Naive thymus-derived CD4-positive, alpha-beta T cell (primary cell): ENCODE measurements at regions not wholly inside any gene's neighbourhood (a gene's known extent, or its start where the extent isn't known, plus 50 kb on each side); places are given as distances from the start of the nearest gene placed in this dataset.

Source experiments
- ATAC-seq: fragments of 150-1000 bp; cut with Tn5 transposase; 2 replicates; pipeline ENCODE4 v1.10.0; 2021; ENCODE audit warnings: mild to moderate bottlenecking, moderate library complexity
- CTCF ChIA-PET: fragments of 350-600 bp; sonication (Branson Sonifier 250); formaldehyde crosslinking; loops from one replicate; lab custom pipeline; 2021; ENCODE audit warnings: antibody characterized with exemption; lab: Charles Lee
- POLR2A ChIA-PET: fragments of 350-600 bp; sonication (Branson Sonifier 250); formaldehyde crosslinking; loops from one replicate; lab custom pipeline; 2021; ENCODE audit warnings: antibody characterized with exemption, inconsistent platforms; lab: Charles Lee
- DNase-seq, 9 donors: peaks; one replicate each; pipeline versions ENCODE4 v3.0.0 to v3.0.0-alpha.2; 2020 to 2022; ENCODE audit warnings: mixed read lengths in 1 of 9
- H3K27ac ChIP-seq: one replicate; pipeline ENCODE4 v1.7.0; 2013; ENCODE audit warnings: mild to moderate bottlenecking, low read depth, low read length, moderate library complexity
- H3K27me3 ChIP-seq, 2 donors: one replicate each; pipeline ENCODE4 v1.7.0; 2013; ENCODE audit warnings: low read length in 2 of 2, mild to moderate bottlenecking in 2 of 2, moderate library complexity in 2 of 2; ENCODE audit not compliant: control insufficient read depth in 2 of 2, insufficient read depth in 2 of 2
- H3K36me3 ChIP-seq, 3 experiments: 1 replicate in 2 of 3; 2 replicates in 1 of 3; pipeline ENCODE4 v1.7.0; 2013; ENCODE audit warnings: low read length in 3 of 3, mild to moderate bottlenecking in 3 of 3, moderate library complexity in 1 of 3; ENCODE audit not compliant: insufficient read depth in 3 of 3, control insufficient read depth in 2 of 3
- H3K4me1 ChIP-seq, 2 donors: one replicate each; pipeline ENCODE4 v1.7.0; 2013; ENCODE audit warnings: low read length in 2 of 2, mild to moderate bottlenecking in 2 of 2, moderate library complexity in 1 of 2; ENCODE audit not compliant: control insufficient read depth in 2 of 2, insufficient read depth in 2 of 2
- H3K4me3 ChIP-seq: 2 replicates; pipeline ENCODE4 v1.7.0; 2013; ENCODE audit warnings: mild to moderate bottlenecking, low read length
- H3K9me3 ChIP-seq, 3 experiments: 1 replicate in 2 of 3; 2 replicates in 1 of 3; pipeline ENCODE4 v1.7.0; 2013; ENCODE audit warnings: low read length in 3 of 3; ENCODE audit not compliant: control insufficient read depth in 2 of 3
- H3K27ac Mint-ChIP-seq, 9 donors: one replicate each; pipeline ENCODE4 v1.8.0; 2020 to 2022; ENCODE audit warnings: mixed read lengths in 9 of 9, mild to moderate bottlenecking in 8 of 9, moderate library complexity in 5 of 9, inconsistent platforms in 2 of 9
- H3K27me3 Mint-ChIP-seq, 5 donors: one replicate each; pipeline ENCODE4 v1.8.0; 2021 to 2022; ENCODE audit warnings: mixed read lengths in 5 of 5, mild to moderate bottlenecking in 1 of 5
- H3K36me3 Mint-ChIP-seq, 5 donors: one replicate each; pipeline ENCODE4 v1.8.0; 2020 to 2022; ENCODE audit warnings: mixed read lengths in 5 of 5, mild to moderate bottlenecking in 3 of 5, inconsistent platforms in 1 of 5
- H3K4me1 Mint-ChIP-seq, 7 donors: one replicate each; pipeline ENCODE4 v1.8.0; 2020 to 2022; ENCODE audit warnings: mixed read lengths in 7 of 7, mild to moderate bottlenecking in 3 of 7, inconsistent platforms in 1 of 7
- H3K4me3 Mint-ChIP-seq, 10 donors: one replicate each; pipeline ENCODE4 v1.8.0; 2020 to 2022; ENCODE audit warnings: mild to moderate bottlenecking in 10 of 10, mixed read lengths in 10 of 10, moderate library complexity in 6 of 10, inconsistent platforms in 2 of 10
- H3K9me3 Mint-ChIP-seq, 11 donors: one replicate each; pipeline ENCODE4 v1.8.0; 2020 to 2022; ENCODE audit warnings: mixed read lengths in 11 of 11, mild to moderate bottlenecking in 4 of 11, inconsistent platforms in 1 of 11, moderate library complexity in 1 of 11
- intact Hi-C, 2 donors: fragments of 100-400 bp; cut with micrococcal nuclease; formaldehyde crosslinking; loops; one replicate each; pipeline ENCODE4 v1.15.1; 2023

GRCh38 chr6:113529879-113530278, 327.3 kb upstream of the MARCKS start:
- ChIA-PET CTCF (no interaction called here), POLR2A (no interaction called here)
- Mint-ChIP-seq H3K27me3 (no peaks in the 10 kb centered on the region), H3K4me3 (no peak overlapping the region), H3K36me3 (peaks cover 0 to 5% (median 0%) of the 10 kb centered on the region in 5 donors), H3K9me3 (peaks cover 0 to 4% (median 0%) of the 10 kb centered on the region in 11 donors), H3K4me1 (no peaks in the 10 kb centered on the region), H3K27ac (no peak overlapping the region)
- no peak for ATAC-seq
- Histone ChIP-seq H3K9me3 (no peaks in the 10 kb centered on the region), H3K27me3 (no peaks in the 10 kb centered on the region), H3K4me3 (no peak overlapping the region), H3K27ac (no peak overlapping the region), H3K36me3 (no peaks in the 10 kb centered on the region), H3K4me1 (no peaks in the 10 kb centered on the region)
- intact Hi-C loops = no loop called here
- DNase-seq = no peak

GRCh38 chr6:113530769-113531168, 326.4 kb upstream of the MARCKS start:
- no peak overlapping the region for H3K4me3 Mint-ChIP-seq
- Histone ChIP-seq H3K9me3 (no peaks in the 10 kb centered on the region), H3K4me3 (no peak overlapping the region), H3K4me1 (no peaks in the 10 kb centered on the region), H3K27ac (no peak overlapping the region), H3K36me3 (no peaks in the 10 kb centered on the region), H3K27me3 (no peaks in the 10 kb centered on the region)
- ATAC-seq (no peak), DNase-seq (no peak)
- no peaks in the 10 kb centered on the region for H3K27me3 Mint-ChIP-seq
- intact Hi-C loops = no loop called here
- H3K4me1 Mint-ChIP-seq = no peaks in the 10 kb centered on the region
- H3K36me3 Mint-ChIP-seq = peaks cover 0 to 5% (median 0%) of the 10 kb centered on the region in 5 donors
- H3K27ac Mint-ChIP-seq = no peak overlapping the region
- peaks cover 0 to 2% (median 0%) of the 10 kb centered on the region in 11 donors for H3K9me3 Mint-ChIP-seq
- POLR2A ChIA-PET = no interaction called here
- CTCF ChIA-PET = no interaction called here

- no peaks in the 10 kb centered on the region for H3K36me3 ChIP-seq
- no peaks in the 10 kb centered on the region for H3K27me3 ChIP-seq
- Mint-ChIP-seq H3K27ac (no peak overlapping the region), H3K36me3 (no peaks in the 10 kb centered on the region), H3K4me1 (no peaks in the 10 kb centered on the region), H3K4me3 (no peak overlapping the region), H3K27me3 (peaks cover 0 to 2% (median 0%) of the 10 kb centered on the region in 5 donors), H3K9me3 (peaks cover 0 to 5% (median 0%) of the 10 kb centered on the region in 11 donors)
- DNase-seq = no peak
- no peaks in the 10 kb centered on the region for H3K4me1 ChIP-seq
- no peak overlapping the region for H3K4me3 ChIP-seq
- ChIA-PET CTCF (no interaction called here), POLR2A (no interaction called here)
- ATAC-seq = no peak
- H3K9me3 ChIP-seq = no peaks in the 10 kb centered on the region
- intact Hi-C loops = no loop called here
- H3K27ac ChIP-seq = no peak overlapping the region
Observed at GRCh38 chr6:113539202-113539601, 317.9 kb upstream of the MARCKS start.

- no peaks in the 10 kb centered on the region for H3K9me3 ChIP-seq
- no peak overlapping the region for H3K27ac ChIP-seq
- no peaks in the 10 kb centered on the region for H3K27me3 ChIP-seq
- no peak overlapping the region for H3K4me3 ChIP-seq
- ChIA-PET CTCF (no interaction called here), POLR2A (no interaction called here)
- H3K9me3 Mint-ChIP-seq = peaks cover 0 to 5% (median 0%) of the 10 kb centered on the region in 11 donors
- H3K4me3 Mint-ChIP-seq = no peak overlapping the region
- no peaks in the 10 kb centered on the region for H3K36me3 Mint-ChIP-seq
- intact Hi-C loops = no loop called here
- no peaks in the 10 kb centered on the region for H3K4me1 ChIP-seq
- H3K36me3 ChIP-seq = no peaks in the 10 kb centered on the region
- no peak overlapping the region for H3K27ac Mint-ChIP-seq
- H3K27me3 Mint-ChIP-seq = peaks cover 0 to 2% (median 0%) of the 10 kb centered on the region in 5 donors
- no peak for DNase-seq
- ATAC-seq = no peak
- H3K4me1 Mint-ChIP-seq = no peaks in the 10 kb centered on the region
Observed at GRCh38 chr6:113539623-113540022, 317.5 kb upstream of the MARCKS start.

GRCh38 chr6:113540466-113540865, 316.7 kb upstream of the MARCKS start:
- no peak overlapping the region for H3K27ac Mint-ChIP-seq
- no peak for ATAC-seq

DNA sequence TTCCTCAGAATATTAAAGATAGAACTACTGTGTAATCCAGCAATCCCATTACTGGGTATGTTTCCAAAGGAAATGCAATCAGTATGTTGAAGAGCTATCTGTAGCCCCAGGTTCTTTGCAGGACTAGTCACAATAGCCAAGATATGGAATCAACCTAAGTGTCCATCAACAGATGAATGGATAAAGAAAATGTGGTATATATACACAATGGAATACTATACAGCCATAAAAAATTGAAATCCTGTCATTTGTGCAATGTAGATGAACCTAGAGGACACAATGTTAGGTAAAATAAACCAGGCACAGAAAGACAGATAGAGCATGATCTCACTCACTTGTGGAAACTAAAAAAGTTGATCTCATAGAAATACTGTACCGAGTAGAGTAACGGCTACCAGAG, 306.0 kb upstream of the MARCKS start:
- ATAC-seq (no peak), DNase-seq (no peak)
- Histone ChIP-seq H3K27me3 (no peaks in the 10 kb centered on the region), H3K4me3 (no peak overlapping the region), H3K36me3 (no peaks in the 10 kb centered on the region), H3K27ac (no peak overlapping the region), H3K9me3 (no peaks in the 10 kb centered on the region), H3K4me1 (no peaks in the 10 kb centered on the region)
- Mint-ChIP-seq H3K4me1 (no peaks in the 10 kb centered on the region), H3K27ac (no peak overlapping the region), H3K27me3 (no peaks in the 10 kb centered on the region), H3K36me3 (no peaks in the 10 kb centered on the region), H3K4me3 (no peak overlapping the region), H3K9me3 (peaks cover 2 to 33% (median 11%) of the 10 kb centered on the region in 11 donors)
- intact Hi-C loops = no loop called here
- CTCF ChIA-PET = no interaction called here
- POLR2A ChIA-PET = no interaction called here

More at GRCh38 chr6:113540466-113540865, 316.7 kb upstream of the MARCKS start:
- intact Hi-C loops = no loop called here
- no peaks in the 10 kb centered on the region for H3K9me3 ChIP-seq
- no peaks in the 10 kb centered on the region for H3K36me3 ChIP-seq
- no peak overlapping the region for H3K4me3 ChIP-seq
- Mint-ChIP-seq H3K4me1 (no peaks in the 10 kb centered on the region), H3K36me3 (no peaks in the 10 kb centered on the region), H3K4me3 (no peak overlapping the region), H3K9me3 (peaks cover 0 to 10% (median 1%) of the 10 kb centered on the region in 11 donors), H3K27me3 (peaks cover 0 to 6% (median 0%) of the 10 kb centered on the region in 5 donors)
- no peak overlapping the region for H3K27ac ChIP-seq
- H3K27me3 ChIP-seq = no peaks in the 10 kb centered on the region
- POLR2A ChIA-PET = no interaction called here
- no peaks in the 10 kb centered on the region for H3K4me1 ChIP-seq
- no peak for DNase-seq
- CTCF ChIA-PET = no interaction called here

DNA sequence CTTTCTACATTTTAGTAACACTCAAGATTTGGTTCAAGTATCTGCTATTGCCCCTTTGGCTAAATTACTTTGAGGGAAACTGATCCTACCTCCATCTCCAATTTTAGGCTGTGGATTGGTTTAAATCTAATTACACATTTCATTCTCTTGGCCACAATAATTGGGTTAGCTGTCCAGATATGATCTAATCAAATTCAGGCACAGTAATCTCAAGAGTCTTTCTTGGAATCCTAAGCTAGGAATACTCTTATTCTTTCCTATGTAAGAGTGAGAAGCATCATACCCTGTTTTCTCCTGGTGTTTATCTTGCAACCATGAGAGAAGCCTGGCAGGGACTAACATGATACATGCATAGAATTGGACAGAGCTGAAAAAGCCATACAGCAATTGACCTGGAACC, 300.4 kb upstream of the MARCKS start:
- H3K36me3 Mint-ChIP-seq = no peaks in the 10 kb centered on the region
- H3K4me1 Mint-ChIP-seq = no peaks in the 10 kb centered on the region
- ChIA-PET POLR2A (no interaction called here), CTCF (no interaction called here)
- DNase-seq = no peak
- no peaks in the 10 kb centered on the region for H3K27me3 ChIP-seq
- H3K4me3 ChIP-seq = no peak overlapping the region
- H3K4me1 ChIP-seq = no peaks in the 10 kb centered on the region
- peaks cover 0 to 6% (median 1%) of the 10 kb centered on the region in 11 donors for H3K9me3 Mint-ChIP-seq
- no peak overlapping the region for H3K4me3 Mint-ChIP-seq
- H3K27me3 Mint-ChIP-seq = no peaks in the 10 kb centered on the region
- no peak overlapping the region for H3K27ac Mint-ChIP-seq
- H3K36me3 ChIP-seq = no peaks in the 10 kb centered on the region
- intact Hi-C loops = no loop called here
- H3K27ac ChIP-seq = no peak overlapping the region
- no peak for ATAC-seq
- no peaks in the 10 kb centered on the region for H3K9me3 ChIP-seq
